ENCODE measurements at regions not wholly inside any gene's neighbourhood (a gene's known extent, or its start where the extent isn't known, plus 50 kb on each side); places are given as distances from the start of the nearest gene placed in this dataset.

GRCh38 chr11:92875473-92875872 lies 94.0 kb upstream of the MTNR1B start:
- no peak overlapping the region for H3K4me3 Mint-ChIP-seq (ENCODE audit: unreplicated experiment)
- no peak for TF ChIP-seq CTCF (IDR thresholded peaks at IDR 0.05; ENCODE audit: unreplicated experiment)
- no peak overlapping the region for H3K27ac Mint-ChIP-seq (ENCODE audit: unreplicated experiment)
- H3K36me3 Mint-ChIP-seq (ENCODE audit: low read depth, unreplicated experiment), result no peaks in the 10 kb centered on the region
- H3K4me1 Mint-ChIP-seq (ENCODE audit: unreplicated experiment), result peaks cover 3% of the 10 kb centered on the region
- no peak for DNase-seq (ENCODE audit: low spot score)
- H3K9me3 Mint-ChIP-seq (ENCODE audit: unreplicated experiment), result no peaks in the 10 kb centered on the region
- H3K27me3 Mint-ChIP-seq (ENCODE audit: unreplicated experiment), result peaks cover 2% of the 10 kb centered on the region

- no peaks in the 10 kb centered on the region for H3K9me3 Mint-ChIP-seq (ENCODE audit: unreplicated experiment)
- no peak for TF ChIP-seq CTCF (IDR thresholded peaks at IDR 0.05; ENCODE audit: unreplicated experiment)
- H3K4me3 Mint-ChIP-seq (ENCODE audit: unreplicated experiment), result no peak overlapping the region
- H3K36me3 Mint-ChIP-seq (ENCODE audit: low read depth, unreplicated experiment), result peaks cover 6% of the 10 kb centered on the region
- peaks cover 7% of the 10 kb centered on the region for H3K4me1 Mint-ChIP-seq (ENCODE audit: unreplicated experiment)
- H3K27me3 Mint-ChIP-seq (ENCODE audit: unreplicated experiment), result no peaks in the 10 kb centered on the region
- DNase-seq (ENCODE audit: low spot score), result no peak
- H3K27ac Mint-ChIP-seq (ENCODE audit: unreplicated experiment), result no peak overlapping the region
These were observed 90.4 kb upstream of the MTNR1B start for GRCh38 chr11:92879086-92879485.

- H3K9me3 Mint-ChIP-seq (ENCODE audit: unreplicated experiment), result no peaks in the 10 kb centered on the region
- H3K27me3 Mint-ChIP-seq (ENCODE audit: unreplicated experiment), result peaks cover 1% of the 10 kb centered on the region
- peaks cover 6% of the 10 kb centered on the region for H3K36me3 Mint-ChIP-seq (ENCODE audit: low read depth, unreplicated experiment)
- H3K4me3 Mint-ChIP-seq (ENCODE audit: unreplicated experiment), result no peak overlapping the region
- no peak for TF ChIP-seq CTCF (IDR thresholded peaks at IDR 0.05; ENCODE audit: unreplicated experiment)
- H3K27ac Mint-ChIP-seq (ENCODE audit: unreplicated experiment), result no peak overlapping the region
- H3K4me1 Mint-ChIP-seq (ENCODE audit: unreplicated experiment), result peaks cover 17% of the 10 kb centered on the region
- no peak for DNase-seq (ENCODE audit: low spot score)
These were observed 89.1 kb upstream of the MTNR1B start for GRCh38 chr11:92880381-92880780.

- Mint-ChIP-seq H3K27ac (ENCODE audit: unreplicated experiment) (no peak overlapping the region), H3K9me3 (ENCODE audit: unreplicated experiment) (no peaks in the 10 kb centered on the region), H3K4me3 (ENCODE audit: unreplicated experiment) (no peak overlapping the region), H3K36me3 (ENCODE audit: low read depth, unreplicated experiment) (peaks cover 6% of the 10 kb centered on the region), H3K27me3 (ENCODE audit: unreplicated experiment) (peaks cover 3% of the 10 kb centered on the region), H3K4me1 (ENCODE audit: unreplicated experiment) (peaks cover 24% of the 10 kb centered on the region)
- no peak for TF ChIP-seq CTCF (IDR thresholded peaks at IDR 0.05; ENCODE audit: unreplicated experiment)
- DNase-seq (ENCODE audit: low spot score), result no peak
These were observed 87.5 kb upstream of the MTNR1B start for GRCh38 chr11:92881940-92882450.

GRCh38 chr11:92882828-92883611 lies 86.4 kb upstream of the MTNR1B start:
- Mint-ChIP-seq H3K4me3 (ENCODE audit: unreplicated experiment) (no peak overlapping the region), H3K9me3 (ENCODE audit: unreplicated experiment) (no peaks in the 10 kb centered on the region), H3K4me1 (ENCODE audit: unreplicated experiment) (peaks cover 24% of the 10 kb centered on the region), H3K27ac (ENCODE audit: unreplicated experiment) (no peak overlapping the region), H3K27me3 (ENCODE audit: unreplicated experiment) (peaks cover 3% of the 10 kb centered on the region), H3K36me3 (ENCODE audit: low read depth, unreplicated experiment) (peaks cover 6% of the 10 kb centered on the region)
- no peak for TF ChIP-seq CTCF (IDR thresholded peaks at IDR 0.05; ENCODE audit: unreplicated experiment)
- no peak for DNase-seq (ENCODE audit: low spot score)

Data from endothelial cell (in vitro differentiated cells).